ENCODE measurements at regions not wholly inside any gene's neighbourhood (a gene's known extent, or its start where the extent isn't known, plus 50 kb on each side); places are given as distances from the start of the nearest gene placed in this dataset.

- TF ChIP-seq CTCF (conservative IDR thresholded peaks at IDR 0.05; ENCODE audit: low read depth, low read length), result no peak
- no peak overlapping the region for H3K4me3 ChIP-seq (ENCODE audit: low read depth, low read length)
- no peak for DNase-seq (ENCODE audit: low read depth)
Observed at GRCh38 chr12:90151491-90152015, 442.9 kb upstream of the ATP2B1 start.

- no peak overlapping the region for H3K4me3 ChIP-seq (ENCODE audit: low read depth, low read length)
- no peak for TF ChIP-seq CTCF (conservative IDR thresholded peaks at IDR 0.05; ENCODE audit: low read depth, low read length)
- no peak for DNase-seq (ENCODE audit: low read depth)
Observed at GRCh38 chr12:90149453-90149852, 440.8 kb upstream of the ATP2B1 start.

GRCh38 chr12:90129366-90130030 is 420.9 kb upstream of the ATP2B1 start:
- H3K4me3 ChIP-seq (ENCODE audit: low read depth, low read length), result no peak overlapping the region
- DNase-seq (ENCODE audit: low read depth), result no peak
- no peak for TF ChIP-seq CTCF (conservative IDR thresholded peaks at IDR 0.05; ENCODE audit: low read depth, low read length)

- H3K4me3 ChIP-seq (ENCODE audit: low read depth, low read length), result no peak overlapping the region
- no peak for DNase-seq (ENCODE audit: low read depth)
- no peak for TF ChIP-seq CTCF (conservative IDR thresholded peaks at IDR 0.05; ENCODE audit: low read depth, low read length)
Observed at GRCh38 chr12:90128526-90128925, 419.9 kb upstream of the ATP2B1 start.

GRCh38 chr12:90126125-90126524 is 417.5 kb upstream of the ATP2B1 start:
- no peak overlapping the region for H3K4me3 ChIP-seq (ENCODE audit: low read depth, low read length)
- TF ChIP-seq CTCF (conservative IDR thresholded peaks at IDR 0.05; ENCODE audit: low read depth, low read length), result no peak
- no peak for DNase-seq (ENCODE audit: low read depth)

- TF ChIP-seq CTCF (conservative IDR thresholded peaks at IDR 0.05; ENCODE audit: low read depth, low read length), result no peak
- H3K4me3 ChIP-seq (ENCODE audit: low read depth, low read length), result no peak overlapping the region
- DNase-seq (ENCODE audit: low read depth), result no peak
Observed at GRCh38 chr12:90124914-90125313, 416.3 kb upstream of the ATP2B1 start.

GRCh38 chr12:90124289-90124688 is 415.7 kb upstream of the ATP2B1 start:
- H3K4me3 ChIP-seq (ENCODE audit: low read depth, low read length), result no peak overlapping the region
- no peak for TF ChIP-seq CTCF (conservative IDR thresholded peaks at IDR 0.05; ENCODE audit: low read depth, low read length)
- no peak for DNase-seq (ENCODE audit: low read depth)

Data from epithelial cell of proximal tubule (primary cell).